ENCODE measurements at regions not wholly inside any gene's neighbourhood (a gene's known extent, or its start where the extent isn't known, plus 50 kb on each side); places are given as distances from the start of the nearest gene placed in this dataset.

DNA sequence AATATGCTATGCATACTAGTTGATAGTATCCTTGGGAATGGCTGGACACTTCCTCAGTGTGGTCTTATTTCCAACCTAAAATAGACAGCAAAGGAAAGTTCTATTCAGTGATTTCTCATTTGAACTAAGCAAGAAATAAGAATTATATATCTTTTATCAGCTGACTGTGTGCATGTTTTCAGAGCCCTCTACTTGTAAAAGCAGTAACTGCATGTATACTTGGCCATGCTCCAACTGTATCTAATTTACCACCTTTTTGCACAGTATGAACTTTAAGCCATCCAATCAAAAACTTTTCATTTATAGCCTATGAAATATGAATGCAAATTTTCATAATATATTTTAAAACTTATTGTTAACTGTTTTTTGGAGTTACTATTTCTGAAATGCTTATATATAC, 136.4 kb upstream of the PCDH9 start:
- peaks cover 3% of the 10 kb centered on the region for H3K4me1 ChIP-seq (ENCODE audit: control insufficient read depth, insufficient read depth, low read length, poor library complexity, severe bottlenecking)
- no peaks in the 10 kb centered on the region for H3K9me3 ChIP-seq (ENCODE audit: control insufficient read depth, low read length)
- H3K36me3 ChIP-seq (ENCODE audit: control insufficient read depth, insufficient read depth, low read length): no peaks in the 10 kb centered on the region
- no peak overlapping the region for H3K27ac ChIP-seq (ENCODE audit: low read depth, low read length, severe bottlenecking)
- no peak overlapping the region for H3K4me3 ChIP-seq (ENCODE audit: extremely low read depth, insufficient read depth, low read length, poor library complexity, severe bottlenecking)

- H3K4me1 ChIP-seq (ENCODE audit: control insufficient read depth, insufficient read depth, low read length, poor library complexity, severe bottlenecking): no peaks in the 10 kb centered on the region
- 79 to 87% methylated on average over 4 of the region's 6 CpGs for WGBS, 2 experiments (ENCODE audit: insufficient coverage in 2 of 2)
- H3K4me3 ChIP-seq (ENCODE audit: extremely low read depth, insufficient read depth, low read length, poor library complexity, severe bottlenecking): no peak overlapping the region
- no peak overlapping the region for H3K27ac ChIP-seq (ENCODE audit: low read depth, low read length, severe bottlenecking)
- H3K36me3 ChIP-seq (ENCODE audit: control insufficient read depth, insufficient read depth, low read length): no peaks in the 10 kb centered on the region
- no peaks in the 10 kb centered on the region for H3K9me3 ChIP-seq (ENCODE audit: control insufficient read depth, low read length)
Observed at GRCh38 chr13:67355812-67356476, 125.8 kb upstream of the PCDH9 start.

- no peaks in the 10 kb centered on the region for H3K36me3 ChIP-seq (ENCODE audit: control insufficient read depth, insufficient read depth, low read length)
- no peaks in the 10 kb centered on the region for H3K4me1 ChIP-seq (ENCODE audit: control insufficient read depth, insufficient read depth, low read length, poor library complexity, severe bottlenecking)
- WGBS, 2 experiments (ENCODE audit: insufficient coverage in 2 of 2): no CpG with 5 or more reads among the region's 2 CpGs
- no peak overlapping the region for H3K4me3 ChIP-seq (ENCODE audit: extremely low read depth, insufficient read depth, low read length, poor library complexity, severe bottlenecking)
- no peak overlapping the region for H3K27ac ChIP-seq (ENCODE audit: low read depth, low read length, severe bottlenecking)
- H3K9me3 ChIP-seq (ENCODE audit: control insufficient read depth, low read length): no peaks in the 10 kb centered on the region
Observed at GRCh38 chr13:67353941-67354340, 123.8 kb upstream of the PCDH9 start.

DNA sequence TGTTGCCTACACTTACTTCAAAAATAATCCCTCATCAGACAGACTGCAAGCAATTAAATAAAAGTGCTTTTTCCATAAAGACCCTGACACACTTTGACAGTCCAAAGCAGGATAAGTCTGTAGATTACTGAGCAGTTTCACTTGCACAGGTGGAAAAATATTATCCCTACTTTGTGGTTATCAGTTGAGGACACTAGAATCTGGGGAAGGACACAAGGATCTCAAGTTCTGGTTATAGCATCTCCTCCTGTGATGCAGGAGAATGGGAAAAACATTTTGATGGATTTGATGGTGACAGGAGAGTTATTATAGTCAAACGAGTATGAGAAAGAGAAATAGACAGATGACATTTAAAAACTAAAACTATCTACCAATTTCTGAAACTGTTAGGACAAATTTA, 122.9 kb upstream of the PCDH9 start:
- no peaks in the 10 kb centered on the region for H3K9me3 ChIP-seq (ENCODE audit: control insufficient read depth, low read length)
- H3K4me3 ChIP-seq (ENCODE audit: extremely low read depth, insufficient read depth, low read length, poor library complexity, severe bottlenecking): no peak overlapping the region
- no CpG with 5 or more reads among the region's 1 CpG for WGBS, 2 experiments (ENCODE audit: insufficient coverage in 2 of 2)
- no peak overlapping the region for H3K27ac ChIP-seq (ENCODE audit: low read depth, low read length, severe bottlenecking)
- no peaks in the 10 kb centered on the region for H3K4me1 ChIP-seq (ENCODE audit: control insufficient read depth, insufficient read depth, low read length, poor library complexity, severe bottlenecking)
- no peaks in the 10 kb centered on the region for H3K36me3 ChIP-seq (ENCODE audit: control insufficient read depth, insufficient read depth, low read length)

DNA sequence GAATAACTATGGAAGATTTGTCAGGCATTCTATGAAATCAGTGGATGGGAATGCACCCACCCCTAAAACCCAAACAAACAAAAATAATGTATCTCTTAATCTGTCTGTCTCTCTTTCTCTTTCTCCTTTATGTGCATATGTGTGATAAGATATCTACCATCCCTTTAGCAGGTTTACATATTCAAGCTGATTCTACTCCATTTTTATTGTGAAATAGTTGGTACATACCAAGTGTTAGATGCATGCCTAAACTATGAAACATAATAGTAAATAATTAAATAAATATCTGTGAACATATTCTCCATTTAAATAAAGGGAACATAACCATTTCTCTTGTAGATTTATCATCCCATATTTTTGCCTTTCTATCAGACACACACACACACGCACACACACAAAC, 121.8 kb upstream of the PCDH9 start:
- Histone ChIP-seq H3K4me1 (ENCODE audit: control insufficient read depth, insufficient read depth, low read length, poor library complexity, severe bottlenecking) (no peaks in the 10 kb centered on the region), H3K4me3 (ENCODE audit: extremely low read depth, insufficient read depth, low read length, poor library complexity, severe bottlenecking) (no peak overlapping the region), H3K9me3 (ENCODE audit: control insufficient read depth, low read length) (no peaks in the 10 kb centered on the region), H3K36me3 (ENCODE audit: control insufficient read depth, insufficient read depth, low read length) (no peaks in the 10 kb centered on the region), H3K27ac (ENCODE audit: low read depth, low read length, severe bottlenecking) (no peak overlapping the region)
- no CpG with 5 or more reads among the region's 1 CpG for WGBS, 2 experiments (ENCODE audit: insufficient coverage in 2 of 2)

DNA sequence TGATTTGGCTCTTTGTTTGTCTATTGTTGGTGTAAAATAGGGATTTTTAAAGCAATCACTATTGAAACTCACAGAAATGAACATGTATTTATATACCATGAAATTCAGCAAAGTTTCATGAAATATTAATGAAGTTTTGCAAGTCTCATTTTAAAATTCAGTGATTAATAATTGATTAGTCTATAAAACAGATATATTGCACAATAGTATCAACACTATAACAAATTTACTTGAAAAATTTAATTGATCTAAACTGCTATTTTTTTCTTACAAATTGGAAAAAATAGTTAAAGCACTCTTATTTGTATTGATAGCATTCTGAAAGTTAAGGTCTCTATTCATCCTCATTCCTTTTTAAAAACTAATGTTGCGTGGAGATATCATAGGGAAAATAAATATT, 121.0 kb upstream of the PCDH9 start:
- WGBS, 2 experiments (ENCODE audit: insufficient coverage in 2 of 2): no CpG with 5 or more reads among the region's 1 CpG
- H3K9me3 ChIP-seq (ENCODE audit: control insufficient read depth, low read length): no peaks in the 10 kb centered on the region
- no peaks in the 10 kb centered on the region for H3K4me1 ChIP-seq (ENCODE audit: control insufficient read depth, insufficient read depth, low read length, poor library complexity, severe bottlenecking)
- H3K36me3 ChIP-seq (ENCODE audit: control insufficient read depth, insufficient read depth, low read length): no peaks in the 10 kb centered on the region
- no peak overlapping the region for H3K4me3 ChIP-seq (ENCODE audit: extremely low read depth, insufficient read depth, low read length, poor library complexity, severe bottlenecking)
- H3K27ac ChIP-seq (ENCODE audit: low read depth, low read length, severe bottlenecking): no peak overlapping the region

DNA sequence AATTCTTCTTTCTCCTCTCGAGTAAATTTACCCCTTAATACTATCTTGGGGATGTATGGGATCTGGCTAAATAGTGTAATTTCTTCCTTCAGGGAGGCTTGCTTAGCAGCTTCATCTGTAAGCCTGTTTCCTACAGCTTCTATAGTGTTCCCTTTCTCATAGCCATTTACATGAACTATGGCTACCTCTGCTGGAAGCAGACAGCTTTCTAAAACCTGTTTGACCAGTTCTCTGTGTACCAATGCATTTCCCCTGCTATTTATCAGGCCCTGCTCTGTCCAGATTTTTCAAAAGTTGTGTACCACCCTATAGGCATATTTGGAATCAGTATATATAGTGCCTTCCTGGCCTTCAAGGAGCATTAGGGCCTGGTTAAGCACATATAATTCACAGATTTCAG, 113.6 kb upstream of the PCDH9 start:
- Histone ChIP-seq H3K9me3 (ENCODE audit: control insufficient read depth, low read length) (no peaks in the 10 kb centered on the region), H3K4me3 (ENCODE audit: extremely low read depth, insufficient read depth, low read length, poor library complexity, severe bottlenecking) (no peak overlapping the region), H3K4me1 (ENCODE audit: control insufficient read depth, insufficient read depth, low read length, poor library complexity, severe bottlenecking) (no peaks in the 10 kb centered on the region), H3K27ac (ENCODE audit: low read depth, low read length, severe bottlenecking) (no peak overlapping the region), H3K36me3 (ENCODE audit: control insufficient read depth, insufficient read depth, low read length) (no peaks in the 10 kb centered on the region)
- WGBS, 2 experiments (ENCODE audit: insufficient coverage in 2 of 2): no CpG with 5 or more reads among the region's 1 CpG

GRCh38 chr13:67341406-67341805, 111.3 kb upstream of the PCDH9 start:
- no peaks in the 10 kb centered on the region for H3K4me1 ChIP-seq (ENCODE audit: control insufficient read depth, insufficient read depth, low read length, poor library complexity, severe bottlenecking)
- H3K9me3 ChIP-seq (ENCODE audit: control insufficient read depth, low read length): no peaks in the 10 kb centered on the region
- H3K27ac ChIP-seq (ENCODE audit: low read depth, low read length, severe bottlenecking): no peak overlapping the region
- WGBS, 2 experiments (ENCODE audit: insufficient coverage in 2 of 2): 83 to 86% methylated on average over 1 to 4 of the region's 5 CpGs
- H3K36me3 ChIP-seq (ENCODE audit: control insufficient read depth, insufficient read depth, low read length): no peaks in the 10 kb centered on the region
- H3K4me3 ChIP-seq (ENCODE audit: extremely low read depth, insufficient read depth, low read length, poor library complexity, severe bottlenecking): no peak overlapping the region

DNA sequence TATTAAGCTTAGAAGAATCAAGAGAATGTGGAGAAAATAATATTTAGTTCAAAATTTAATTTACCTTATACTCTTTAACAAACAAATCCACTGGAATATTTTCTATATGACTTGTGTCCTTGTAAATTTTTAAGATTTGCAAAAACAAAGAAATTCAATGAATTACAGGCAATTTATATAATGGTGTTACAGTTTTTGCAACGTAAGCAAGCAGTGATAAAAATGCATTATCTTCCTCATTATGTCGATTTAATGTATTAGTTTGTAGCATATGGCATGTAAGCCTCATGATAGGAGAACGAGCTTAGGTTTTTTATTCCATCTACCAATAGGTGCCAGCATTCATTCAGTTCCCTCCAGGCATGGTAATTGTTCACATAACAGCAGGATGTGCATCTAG, 100.0 kb upstream of the PCDH9 start:
- 94% methylated on average over 2 of the region's 3 CpGs; no CpG with 5 or more reads in 1 of the 2 experiments for WGBS, 2 experiments (ENCODE audit: insufficient coverage in 2 of 2)

DNA sequence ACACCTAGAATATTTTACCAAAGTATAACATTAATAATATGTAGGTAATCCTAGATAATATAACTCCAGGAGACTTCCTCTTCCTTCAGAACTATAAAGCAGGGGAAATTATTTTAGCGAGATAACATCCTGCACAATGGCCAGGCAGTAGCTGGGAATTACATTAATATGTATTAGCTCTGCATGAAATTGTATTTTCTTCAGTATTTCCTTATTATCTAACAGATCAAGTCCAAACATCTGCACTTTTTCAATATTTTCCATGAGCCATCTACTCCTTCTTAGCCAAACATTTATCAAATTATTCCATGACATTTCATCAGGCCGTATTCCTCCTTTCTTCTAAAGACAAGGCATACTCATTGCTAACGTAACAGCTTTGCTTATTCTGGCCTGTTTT, 98.8 kb upstream of the PCDH9 start:
- H3K4me1 ChIP-seq (ENCODE audit: control insufficient read depth, insufficient read depth, low read length, poor library complexity, severe bottlenecking): no peaks in the 10 kb centered on the region
- WGBS, 2 experiments (ENCODE audit: insufficient coverage in 2 of 2): 88 to 93% methylated on average over 1 to 2 of the region's 3 CpGs
- no peaks in the 10 kb centered on the region for H3K36me3 ChIP-seq (ENCODE audit: control insufficient read depth, insufficient read depth, low read length)
- H3K4me3 ChIP-seq (ENCODE audit: extremely low read depth, insufficient read depth, low read length, poor library complexity, severe bottlenecking): no peak overlapping the region
- H3K27ac ChIP-seq (ENCODE audit: low read depth, low read length, severe bottlenecking): no peak overlapping the region
- no peaks in the 10 kb centered on the region for H3K9me3 ChIP-seq (ENCODE audit: control insufficient read depth, low read length)

More for the DNA sequence above, 100.0 kb upstream of the PCDH9 start:
- Histone ChIP-seq H3K27ac (ENCODE audit: low read depth, low read length, severe bottlenecking) (no peak overlapping the region), H3K36me3 (ENCODE audit: control insufficient read depth, insufficient read depth, low read length) (no peaks in the 10 kb centered on the region), H3K9me3 (ENCODE audit: control insufficient read depth, low read length) (no peaks in the 10 kb centered on the region), H3K4me1 (ENCODE audit: control insufficient read depth, insufficient read depth, low read length, poor library complexity, severe bottlenecking) (no peaks in the 10 kb centered on the region), H3K4me3 (ENCODE audit: extremely low read depth, insufficient read depth, low read length, poor library complexity, severe bottlenecking) (no peak overlapping the region)

DNA sequence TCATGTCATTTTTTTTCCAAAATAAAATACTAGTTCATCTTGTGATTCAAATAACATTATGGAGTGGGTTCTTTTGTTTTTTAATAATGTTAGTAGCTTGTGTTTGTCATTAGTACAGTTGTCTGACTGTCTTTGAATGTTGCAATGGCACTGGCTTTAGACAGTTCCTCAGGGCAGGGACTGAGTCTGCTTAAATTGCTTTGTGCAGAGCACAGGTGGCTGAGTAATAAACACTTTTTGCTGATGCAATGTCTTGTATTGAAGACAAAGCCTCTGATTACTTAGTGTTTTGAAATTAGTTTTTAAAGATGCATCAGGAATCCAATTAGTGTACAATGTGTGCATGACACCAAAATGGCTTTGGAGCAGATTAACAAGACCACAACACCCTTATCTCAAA, 88.7 kb upstream of the PCDH9 start:
- Histone ChIP-seq H3K4me1 (ENCODE audit: control insufficient read depth, insufficient read depth, low read length, poor library complexity, severe bottlenecking) (no peaks in the 10 kb centered on the region), H3K9me3 (ENCODE audit: control insufficient read depth, low read length) (no peaks in the 10 kb centered on the region), H3K4me3 (ENCODE audit: extremely low read depth, insufficient read depth, low read length, poor library complexity, severe bottlenecking) (no peak overlapping the region), H3K27ac (ENCODE audit: low read depth, low read length, severe bottlenecking) (no peak overlapping the region), H3K36me3 (ENCODE audit: control insufficient read depth, insufficient read depth, low read length) (no peaks in the 10 kb centered on the region)

Measured in mesodermal cell (in vitro differentiated cells).